HG03097 (cell line): ENCODE measurements at regions not wholly inside any gene's neighbourhood (a gene's known extent, or its start where the extent isn't known, plus 50 kb on each side); places are given as distances from the start of the nearest gene placed in this dataset.
"Not testable (repeated sequence)": the region's sequence is repeated elsewhere in the genome, so short reads cannot be mapped to it uniquely, and the experiment has no call there.

ENCODE experiments used
- ATAC-seq: cut with Tn5 transposase; IDR thresholded peaks from one replicate; pipeline ENCODE4 v1.9.1; 2021; ENCODE audit not compliant: unreplicated experiment, low FRiP score

- no peak for ATAC-seq
Observed at GRCh38 chr2:122251566-122251965, 496.1 kb downstream of the TSN start.

DNA sequence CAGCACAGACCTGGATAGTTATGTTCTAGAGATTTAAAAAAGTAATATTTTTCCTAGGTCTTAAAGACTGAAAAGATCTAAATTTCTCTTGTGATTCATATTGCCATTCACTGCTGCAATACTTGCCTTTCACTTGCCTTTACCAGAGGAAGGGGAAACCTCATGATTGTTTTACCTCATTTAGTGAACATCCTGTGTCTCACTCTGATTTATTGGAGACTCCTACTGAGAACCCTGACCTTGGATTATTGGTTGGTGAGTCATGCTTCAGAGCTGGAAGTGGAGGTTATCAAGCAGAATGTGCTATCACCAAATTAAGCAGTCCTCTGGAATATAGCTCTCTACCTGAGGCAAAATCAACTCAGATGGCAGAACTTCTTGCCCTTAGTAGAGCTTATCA, 500.5 kb downstream of the TSN start:
- no peak for ATAC-seq

DNA sequence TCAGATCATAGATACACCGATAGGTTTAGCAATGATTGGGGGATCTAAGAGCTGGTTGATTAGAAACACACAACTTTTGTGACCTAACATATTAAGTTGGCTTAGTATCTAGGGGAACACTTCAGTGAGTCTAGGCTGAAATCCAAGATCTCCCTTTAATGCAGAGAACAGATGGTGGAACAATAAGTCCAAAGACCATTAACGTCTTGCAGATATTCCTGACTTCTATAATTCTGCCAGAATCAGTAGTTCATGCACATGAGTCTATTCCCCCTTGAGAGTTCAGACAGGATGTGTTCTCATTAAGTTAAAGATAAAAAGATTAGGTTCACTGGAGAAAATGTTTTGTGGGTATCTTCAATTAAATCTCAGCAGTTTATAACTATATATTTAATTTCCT, 506.5 kb downstream of the TSN start:
- no peak for ATAC-seq

GRCh38 chr2:122263746-122264145, 508.3 kb downstream of the TSN start:
- ATAC-seq = no peak

GRCh38 chr2:122266636-122267035, 511.2 kb downstream of the TSN start:
- ATAC-seq = no peak

- no peak for ATAC-seq
Observed at GRCh38 chr2:122267947-122268346, 512.5 kb downstream of the TSN start.

DNA sequence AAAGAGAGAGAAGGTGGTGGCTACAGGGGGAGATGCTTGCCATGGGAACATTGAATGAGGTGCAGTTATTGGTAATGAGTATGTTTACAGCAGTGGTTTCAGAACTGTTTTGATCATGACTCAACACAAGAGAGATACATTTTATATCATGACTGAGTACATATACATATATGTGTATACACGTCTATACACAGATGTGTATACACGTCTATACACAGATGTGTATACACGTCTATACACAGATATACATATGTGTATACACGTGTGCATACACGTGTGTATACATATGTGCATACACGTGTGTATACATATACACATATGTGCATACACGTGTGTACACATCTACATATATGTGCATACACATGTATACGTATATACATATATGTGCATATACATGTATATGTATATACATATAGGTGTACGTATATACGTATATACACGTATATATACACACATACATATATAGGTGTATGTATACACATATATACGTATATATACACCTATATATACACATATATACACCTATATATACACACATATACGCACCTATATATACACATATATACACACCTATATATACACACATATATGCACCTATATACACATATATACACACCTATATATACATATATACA, 518.5 kb downstream of the TSN start:
- no peak for ATAC-seq

- ATAC-seq = no peak
Observed at GRCh38 chr2:122277956-122278355, 522.5 kb downstream of the TSN start.

DNA sequence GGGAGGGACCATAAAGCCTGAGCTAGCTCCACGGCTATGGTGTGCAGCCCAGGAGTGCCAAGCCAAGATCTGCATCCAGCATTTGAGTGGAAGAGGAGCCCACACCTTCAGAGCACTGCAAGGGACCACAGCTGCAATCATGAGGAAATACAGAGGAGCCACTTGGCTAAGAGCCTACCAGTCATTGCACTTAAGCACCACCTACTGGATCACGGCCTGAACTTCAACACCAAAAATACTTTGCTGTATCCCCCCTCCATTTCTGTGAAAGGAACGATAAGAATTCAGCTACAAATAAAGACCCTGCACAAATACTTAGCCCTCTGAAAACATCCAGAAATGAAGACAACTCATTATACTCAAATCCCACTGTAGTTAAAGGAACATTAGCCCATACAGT, 545.3 kb downstream of the TSN start:
- ATAC-seq = no peak

DNA sequence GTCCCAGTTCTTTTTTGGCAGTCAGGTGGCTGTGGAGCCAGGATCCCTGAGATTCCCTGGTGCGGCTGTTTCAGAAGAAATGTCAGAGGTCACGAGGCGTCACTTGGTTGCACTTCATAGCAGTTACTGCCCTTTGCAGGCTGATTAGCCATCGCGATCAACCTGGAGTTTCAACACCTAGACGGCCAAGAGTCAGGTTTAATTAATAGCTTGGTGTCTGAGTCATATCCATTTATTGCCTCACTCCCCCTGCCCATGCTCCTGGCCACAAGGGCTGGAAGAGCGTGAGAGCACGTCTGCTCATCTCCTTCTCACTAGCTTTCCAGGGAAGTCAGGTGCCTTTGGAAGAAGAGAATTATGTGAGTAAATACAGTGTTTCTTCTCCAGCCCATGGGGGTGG, 552.3 kb downstream of the TSN start:
- ATAC-seq = no peak

GRCh38 chr2:122315306-122315705, 559.9 kb downstream of the TSN start:
- no peak for ATAC-seq

DNA sequence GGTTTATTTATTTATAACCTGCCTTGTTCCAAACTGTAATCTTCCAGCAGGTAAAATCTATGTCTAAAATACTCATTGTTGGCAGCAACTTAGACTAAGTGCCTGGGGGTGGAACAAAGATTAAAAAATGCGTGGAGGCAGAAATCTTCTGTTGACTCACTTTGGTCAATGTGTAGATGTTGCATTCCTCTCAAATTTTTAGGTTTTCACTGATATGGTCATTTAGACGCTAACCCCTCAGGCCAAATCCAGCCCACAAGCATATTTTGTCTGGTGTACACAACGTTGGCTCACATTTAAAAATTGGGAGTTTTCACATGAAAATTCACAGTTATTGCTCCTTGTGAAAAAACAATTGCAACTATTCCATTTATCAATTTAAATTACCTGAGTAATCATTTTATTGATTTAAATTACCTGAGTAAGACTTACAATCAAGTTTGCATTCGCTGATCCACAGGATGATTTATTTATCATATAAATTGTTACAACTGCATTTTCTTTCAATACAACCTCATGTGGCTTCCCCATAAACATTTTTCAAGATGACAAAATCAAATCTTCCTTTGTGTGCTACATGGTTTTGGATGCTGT, 564.2 kb downstream of the TSN start:
- no peak for ATAC-seq

DNA sequence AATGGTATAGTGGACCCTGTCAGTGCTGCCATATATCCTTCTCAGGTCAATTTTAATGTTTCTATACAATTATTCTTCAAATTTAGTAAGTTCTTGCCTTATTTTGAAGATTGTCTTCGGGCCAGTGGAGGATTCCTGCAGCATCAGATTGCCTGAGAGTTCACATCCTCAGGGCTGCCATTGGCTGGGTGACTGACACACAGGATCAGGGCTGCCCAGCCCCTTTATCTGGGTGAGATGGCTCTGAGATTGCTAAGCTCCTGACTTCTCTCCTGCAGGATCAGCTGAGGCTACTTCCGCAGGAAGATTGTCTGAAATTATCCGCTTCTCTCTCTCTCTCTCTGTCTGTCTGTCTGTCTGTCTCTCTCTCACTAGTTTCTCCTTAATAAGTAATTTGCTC, 567.4 kb downstream of the TSN start:
- ATAC-seq = no peak

DNA sequence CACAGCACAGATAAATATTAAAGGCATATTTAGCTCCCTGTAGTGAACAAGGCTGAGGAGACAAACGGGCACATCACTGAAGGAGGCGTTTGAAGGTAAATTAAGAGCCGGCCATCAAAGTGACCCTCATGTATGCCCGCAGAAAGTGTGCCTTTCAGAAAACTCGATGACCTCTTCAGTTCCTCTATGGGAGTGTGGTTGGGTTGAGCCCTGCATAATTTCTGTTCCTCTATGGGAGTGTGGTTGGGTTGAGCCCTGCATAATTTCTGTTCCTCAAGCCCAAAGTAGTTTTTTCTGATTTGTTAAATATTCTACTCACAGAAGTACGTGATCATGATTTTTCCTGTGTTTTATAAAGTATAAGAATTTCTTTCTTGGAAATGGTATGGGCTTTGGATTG, 568.5 kb downstream of the TSN start:
- no peak for ATAC-seq

GRCh38 chr2:122326471-122326870, 571.0 kb downstream of the TSN start:
- no peak for ATAC-seq

- no peak for ATAC-seq
Observed at GRCh38 chr2:122328816-122329215, 573.4 kb downstream of the TSN start.

DNA sequence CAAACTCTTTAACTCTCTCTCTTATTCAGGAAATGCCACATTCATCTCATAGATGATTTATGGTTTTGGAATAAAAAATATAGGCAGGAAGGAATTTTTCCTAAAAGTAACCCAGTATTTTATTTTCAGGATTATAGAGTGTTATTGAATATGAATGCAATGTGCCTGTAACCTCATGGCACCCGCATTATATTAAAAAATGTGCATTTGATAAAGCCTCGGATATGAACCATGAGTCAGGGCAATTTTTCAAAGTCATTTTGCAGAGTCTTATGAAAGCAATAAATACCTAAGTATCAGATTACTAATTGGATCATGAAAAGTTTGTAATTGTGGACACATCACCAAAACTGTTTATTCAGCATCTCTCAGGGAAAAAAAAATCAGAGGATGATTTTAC, 573.8 kb downstream of the TSN start:
- no peak for ATAC-seq

DNA sequence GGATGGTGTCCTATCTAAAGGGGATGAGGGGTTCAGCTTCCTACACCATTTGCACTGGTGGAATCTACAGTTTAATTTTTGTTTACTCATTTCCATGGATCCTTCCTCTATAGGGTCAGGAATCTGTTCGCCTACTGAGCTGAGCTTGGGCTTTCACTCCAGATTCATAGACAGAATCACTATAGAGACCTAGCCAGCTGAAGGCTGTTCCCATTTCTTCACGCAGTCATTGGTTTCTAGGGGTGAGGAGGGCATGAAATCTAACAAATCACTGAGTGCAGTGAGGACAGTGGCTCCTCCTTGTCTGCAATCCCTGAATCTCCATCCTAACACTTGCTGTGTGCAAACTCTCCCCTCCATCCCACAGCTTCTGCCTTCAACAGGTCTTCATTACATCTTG, 578.5 kb downstream of the TSN start:
- ATAC-seq = no peak

DNA sequence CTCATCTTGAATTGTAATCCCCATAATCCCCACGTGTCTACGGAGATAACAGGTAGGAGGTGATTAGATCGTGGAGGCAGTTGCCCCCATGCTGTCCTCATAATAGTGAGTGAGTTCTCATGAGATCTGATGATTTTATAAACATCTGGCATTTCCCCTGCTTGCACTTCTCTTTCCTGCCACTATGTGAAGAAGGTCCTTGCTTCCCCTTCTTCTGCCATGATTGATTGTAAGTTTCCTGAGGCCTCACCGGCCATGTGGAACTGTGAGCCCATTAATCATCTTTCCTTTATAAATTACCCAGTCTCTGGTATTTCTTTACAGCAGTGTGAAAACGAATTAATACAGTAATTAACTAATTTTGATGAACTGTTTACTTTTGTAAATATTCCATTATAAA, 582.5 kb downstream of the TSN start:
- ATAC-seq = no peak

DNA sequence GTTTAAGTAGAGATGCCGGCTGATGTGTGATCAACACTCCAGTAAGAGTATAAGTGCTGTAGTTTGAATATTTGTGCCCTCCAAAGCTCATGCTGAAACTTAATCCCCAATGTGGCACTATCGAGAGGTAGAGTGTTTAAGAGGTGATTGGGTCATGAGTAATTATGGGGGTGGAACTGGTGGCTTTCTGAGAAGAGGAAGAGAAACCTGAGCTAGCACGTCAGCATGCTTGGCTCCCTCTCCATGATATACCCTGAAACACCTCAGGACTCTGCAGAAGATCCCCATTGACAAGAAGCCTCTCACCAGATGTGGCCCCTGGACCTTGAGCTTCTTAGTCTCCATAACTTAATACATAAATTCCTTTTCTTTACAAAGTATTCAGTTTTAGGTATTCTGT, 584.8 kb downstream of the TSN start:
- no peak for ATAC-seq

GRCh38 chr2:122341007-122341406, 585.6 kb downstream of the TSN start:
- ATAC-seq = no peak

GRCh38 chr2:122352151-122352550, 596.7 kb downstream of the TSN start:
- not testable (repeated sequence) for ATAC-seq

GRCh38 chr2:122357998-122358397, 602.5 kb downstream of the TSN start:
- ATAC-seq = no peak
